ENCODE measurements at regions not wholly inside any gene's neighbourhood (a gene's known extent, or its start where the extent isn't known, plus 50 kb on each side); places are given as distances from the start of the nearest gene placed in this dataset.

DNA sequence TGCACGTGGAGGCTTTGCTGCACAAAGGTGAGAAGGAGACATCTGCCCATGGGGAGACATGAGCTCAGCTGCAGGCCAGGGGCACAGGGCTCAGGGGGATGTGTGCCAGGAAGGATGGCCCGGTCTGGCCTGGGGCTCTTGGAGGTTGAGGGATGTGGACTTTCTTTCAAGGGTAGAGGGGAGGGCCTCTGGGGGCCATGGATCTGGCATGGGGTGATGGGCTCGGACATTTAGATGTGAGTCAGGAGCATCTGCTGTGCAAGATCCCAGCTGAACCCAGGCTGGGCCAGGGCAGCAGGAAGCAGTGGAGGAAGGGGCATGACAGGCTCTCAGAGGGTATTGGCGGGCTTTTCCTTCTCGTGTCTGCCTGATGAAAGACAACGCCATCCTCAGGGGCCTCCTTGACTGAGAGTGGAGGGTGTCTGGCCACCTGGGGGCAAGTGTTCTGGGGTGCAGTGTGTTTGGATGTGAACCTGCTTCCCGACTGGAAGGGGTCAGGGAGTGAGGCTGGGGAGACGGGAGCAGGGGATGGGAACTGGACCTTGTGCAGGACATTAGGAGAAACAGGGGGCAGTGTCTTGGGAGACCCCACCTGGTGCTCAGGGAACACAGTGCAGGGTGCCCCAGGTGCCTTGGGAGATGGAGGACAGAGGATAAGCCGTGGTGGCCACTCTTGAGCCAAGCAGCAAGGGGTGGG, 156.1 kb downstream of the ERMARD start:
- TF ChIP-seq EMX1 (CRISPR knock-in tag; IDR thresholded peaks at IDR 0.05): no peak
- no peak for TF ChIP-seq NFYB (CRISPR knock-in tag; conservative IDR thresholded peaks at IDR 0.05; ENCODE audit: low read depth)
- no peak for TF ChIP-seq ZNF219 (CRISPR knock-in tag; IDR thresholded peaks at IDR 0.05; ENCODE audit: borderline replicate concordance)
- no peak for TF ChIP-seq GABPB1 (CRISPR knock-in tag; IDR thresholded peaks at IDR 0.05)
- H3K27ac Mint-ChIP-seq: no peak overlapping the region
- peaks cover 3% of the 10 kb centered on the region; the same call in 1 of the 2 replicates for H3K9me3 Mint-ChIP-seq
- DNase-seq (ENCODE audit: low spot score) (no peak), ATAC-seq (no peak)
- no peak overlapping the region for H3K4me3 Mint-ChIP-seq
- no peaks in the 10 kb centered on the region for H3K36me3 Mint-ChIP-seq
- no peaks in the 10 kb centered on the region; the same call in 1 of the 2 replicates for H3K27me3 Mint-ChIP-seq (ENCODE audit: low read depth)
- peaks cover 3% of the 10 kb centered on the region; the same call in 1 of the 2 replicates for H3K4me1 Mint-ChIP-seq
- CTCF ChIA-PET: no interaction called here
- POLR2A ChIA-PET: no interaction called here

- ATAC-seq: no peak
- CTCF ChIA-PET: no interaction called here
Measured at GRCh38 chr6:169906688-169907418, 155.4 kb downstream of the ERMARD start.

More at GRCh38 chr6:169906688-169907418, 155.4 kb downstream of the ERMARD start:
- H3K27ac Mint-ChIP-seq: no peak overlapping the region
- peaks cover 3% of the 10 kb centered on the region; the same call in 1 of the 2 replicates for H3K36me3 Mint-ChIP-seq
- TF ChIP-seq ZBTB21 (CRISPR knock-in tag; IDR thresholded peaks at IDR 0.05; ENCODE audit: borderline replicate concordance): no peak
- no peak for TF ChIP-seq E2F4 (CRISPR knock-in tag; IDR thresholded peaks at IDR 0.05; ENCODE audit: borderline replicate concordance, low read depth)
- TF ChIP-seq, protein P1, sequence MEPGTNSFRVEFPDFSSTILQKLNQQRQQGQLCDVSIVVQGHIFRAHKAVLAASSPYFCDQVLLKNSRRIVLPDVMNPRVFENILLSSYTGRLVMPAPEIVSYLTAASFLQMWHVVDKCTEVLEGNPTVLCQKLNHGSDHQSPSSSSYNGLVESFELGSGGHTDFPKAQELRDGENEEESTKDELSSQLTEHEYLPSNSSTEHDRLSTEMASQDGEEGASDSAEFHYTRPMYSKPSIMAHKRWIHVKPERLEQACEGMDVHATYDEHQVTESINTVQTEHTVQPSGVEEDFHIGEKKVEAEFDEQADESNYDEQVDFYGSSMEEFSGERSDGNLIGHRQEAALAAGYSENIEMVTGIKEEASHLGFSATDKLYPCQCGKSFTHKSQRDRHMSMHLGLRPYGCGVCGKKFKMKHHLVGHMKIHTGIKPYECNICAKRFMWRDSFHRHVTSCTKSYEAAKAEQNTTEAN (CRISPR knock-in tag; IDR thresholded peaks at IDR 0.05): no peak
- TF ChIP-seq CREM (CRISPR knock-in tag; IDR thresholded peaks at IDR 0.05): no peak
- no peak for TF ChIP-seq GABPB1 (CRISPR knock-in tag; IDR thresholded peaks at IDR 0.05)
- no peak for TF ChIP-seq ATF2 (CRISPR knock-in tag; IDR thresholded peaks at IDR 0.05; ENCODE audit: borderline replicate concordance, low read depth)
- no peak for TF ChIP-seq ZNF396 (CRISPR knock-in tag; IDR thresholded peaks at IDR 0.05; ENCODE audit: borderline replicate concordance)
- no peak for TF ChIP-seq ERG (CRISPR knock-in tag; IDR thresholded peaks at IDR 0.05)
- TF ChIP-seq ZNF423 (CRISPR knock-in tag; IDR thresholded peaks at IDR 0.05): no peak
- no peak overlapping the region for H3K4me3 Mint-ChIP-seq
- POLR2A ChIA-PET: no interaction called here
- peaks cover 7% of the 10 kb centered on the region; the same call in 1 of the 2 replicates for H3K9me3 Mint-ChIP-seq
- peaks cover 3% of the 10 kb centered on the region; the same call in 1 of the 2 replicates for H3K4me1 Mint-ChIP-seq
- H3K27me3 Mint-ChIP-seq (ENCODE audit: low read depth): no peaks in the 10 kb centered on the region; the same call in 1 of the 2 replicates
- no peak for DNase-seq (ENCODE audit: low spot score)

Measured in WTC11 (cell line).